ENCODE measurements at regions not wholly inside any gene's neighbourhood (a gene's known extent, or its start where the extent isn't known, plus 50 kb on each side); places are given as distances from the start of the nearest gene placed in this dataset.

DNA sequence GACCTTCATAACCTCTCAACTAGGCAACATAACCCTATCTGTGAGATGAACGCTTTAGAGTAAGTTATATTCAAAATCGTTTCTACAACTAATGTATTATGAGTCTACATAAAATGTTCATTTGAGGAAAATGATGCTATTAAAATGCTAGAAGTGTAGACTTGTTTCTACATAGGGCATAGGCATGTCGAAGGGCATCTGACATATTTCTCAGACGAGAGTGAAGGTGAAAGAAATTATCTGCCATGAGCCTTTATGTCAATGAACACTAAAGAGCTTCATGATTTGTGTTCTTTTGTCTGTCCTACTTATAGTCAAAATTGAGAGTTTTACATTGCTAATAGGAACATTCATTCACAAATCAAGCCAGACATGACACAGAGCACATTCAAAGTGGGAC is 811.8 kb downstream of the RAB28 start (continued):
- no peak for TF ChIP-seq ZNF23 (tag by site-specific recombination; IDR thresholded peaks at IDR 0.05; ENCODE audit: borderline replicate concordance)
- no peak for TF ChIP-seq ZNF37A (tag by site-specific recombination; IDR thresholded peaks at IDR 0.05)

- ChIA-PET POLR2A (no interaction called here), CTCF (no interaction called here)
- Histone ChIP-seq H3K4me3 (ENCODE audit: low read depth, low read length) (no peak overlapping the region), H3K9me3 (ENCODE audit: control insufficient read depth, insufficient read depth, low read depth, low read length) (no peaks in the 10 kb centered on the region), H3K27ac (ENCODE audit: extremely low read depth, low read depth, low read length) (no peak overlapping the region), H3K4me1 (ENCODE audit: control insufficient read depth, insufficient read depth, low read length) (no peaks in the 10 kb centered on the region), H3K36me3 (ENCODE audit: control insufficient read depth in 2 of 2, insufficient read depth in 1 of 2, low read length in 2 of 2) (no peaks in the 10 kb centered on the region)
- TF ChIP-seq YY1 (tag by site-specific recombination; IDR thresholded peaks at IDR 0.05) (no peak), ZNF623 (tag by site-specific recombination; IDR thresholded peaks at IDR 0.05) (no peak), ZNF555 (tag by site-specific recombination; conservative IDR thresholded peaks at IDR 0.05) (no peak), ZNF707 (tag by site-specific recombination; IDR thresholded peaks at IDR 0.05) (no peak), ZNF169 (tag by site-specific recombination; IDR thresholded peaks at IDR 0.05) (no peak), ZNF768 (tag by site-specific recombination; IDR thresholded peaks at IDR 0.05) (no peak), ZNF600 (tag by site-specific recombination; IDR thresholded peaks at IDR 0.05) (no peak), ZNF155 (tag by site-specific recombination; IDR thresholded peaks at IDR 0.05) (no peak), ZNF202 (tag by site-specific recombination; IDR thresholded peaks at IDR 0.05; ENCODE audit: borderline replicate concordance) (no peak), KLF8 (tag by site-specific recombination; IDR thresholded peaks at IDR 0.05) (no peak), ZSCAN23 (tag by site-specific recombination; IDR thresholded peaks at IDR 0.05) (no peak)
- TF ChIP-seq, protein P1, sequence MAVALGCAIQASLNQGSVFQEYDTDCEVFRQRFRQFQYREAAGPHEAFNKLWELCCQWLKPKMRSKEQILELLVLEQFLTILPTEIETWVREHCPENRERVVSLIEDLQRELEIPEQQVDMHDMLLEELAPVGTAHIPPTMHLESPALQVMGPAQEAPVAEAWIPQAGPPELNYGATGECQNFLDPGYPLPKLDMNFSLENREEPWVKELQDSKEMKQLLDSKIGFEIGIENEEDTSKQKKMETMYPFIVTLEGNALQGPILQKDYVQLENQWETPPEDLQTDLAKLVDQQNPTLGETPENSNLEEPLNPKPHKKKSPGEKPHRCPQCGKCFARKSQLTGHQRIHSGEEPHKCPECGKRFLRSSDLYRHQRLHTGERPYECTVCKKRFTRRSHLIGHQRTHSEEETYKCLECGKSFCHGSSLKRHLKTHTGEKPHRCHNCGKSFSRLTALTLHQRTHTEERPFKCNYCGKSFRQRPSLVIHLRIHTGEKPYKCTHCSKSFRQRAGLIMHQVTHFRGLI (tag by site-specific recombination; IDR thresholded peaks at IDR 0.05): no peak
These were observed 826.0 kb downstream of the RAB28 start for GRCh38 chr4:12658146-12658545.

- Histone ChIP-seq H3K4me3 (ENCODE audit: low read depth, low read length) (no peak overlapping the region), H3K27ac (ENCODE audit: extremely low read depth, low read depth, low read length) (no peak overlapping the region), H3K36me3 (ENCODE audit: control insufficient read depth in 2 of 2, insufficient read depth in 1 of 2, low read length in 2 of 2) (no peaks in the 10 kb centered on the region), H3K9me3 (ENCODE audit: control insufficient read depth, insufficient read depth, low read depth, low read length) (no peaks in the 10 kb centered on the region), H3K4me1 (ENCODE audit: control insufficient read depth, insufficient read depth, low read length) (no peaks in the 10 kb centered on the region)
- ChIA-PET POLR2A (no interaction called here), CTCF (no interaction called here)
- TF ChIP-seq YY1 (tag by site-specific recombination; IDR thresholded peaks at IDR 0.05): no peak
These were observed 832.3 kb downstream of the RAB28 start for GRCh38 chr4:12651876-12652275.

DNA sequence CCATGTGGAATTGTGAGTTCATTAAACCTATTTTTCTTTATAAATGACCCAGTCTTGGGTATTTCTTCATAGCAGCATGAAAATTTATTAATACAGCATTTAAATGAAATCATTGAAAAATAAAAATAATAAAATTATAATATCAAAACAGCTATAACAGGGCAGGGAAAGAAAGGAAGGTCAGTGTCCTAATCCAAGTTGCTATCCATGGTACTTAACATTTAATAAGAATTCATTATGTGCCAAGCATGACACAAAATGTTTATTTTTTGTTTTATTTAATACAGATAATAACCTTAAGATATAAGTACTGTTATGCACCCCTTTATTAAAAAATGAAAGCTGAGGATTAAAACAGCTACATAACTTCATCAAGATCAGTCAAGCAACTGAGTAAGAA is 838.4 kb downstream of the RAB28 start:
- H3K4me1 ChIP-seq (ENCODE audit: control insufficient read depth, insufficient read depth, low read length): no peaks in the 10 kb centered on the region
- H3K4me3 ChIP-seq (ENCODE audit: low read depth, low read length): no peak overlapping the region
- ChIA-PET POLR2A (no interaction called here), CTCF (no interaction called here)
- peak; percentile 46; the same call in 1 of the 2 replicates for TF ChIP-seq REST (tag by site-specific recombination; IDR thresholded peaks at IDR 0.05)
- no peak for TF ChIP-seq ZNF624 (tag by site-specific recombination; IDR thresholded peaks at IDR 0.05)
- H3K27ac ChIP-seq (ENCODE audit: extremely low read depth, low read depth, low read length): no peak overlapping the region
- no peaks in the 10 kb centered on the region for H3K9me3 ChIP-seq (ENCODE audit: control insufficient read depth, insufficient read depth, low read depth, low read length)
- H3K36me3 ChIP-seq (ENCODE audit: control insufficient read depth in 2 of 2, insufficient read depth in 1 of 2, low read length in 2 of 2): no peaks in the 10 kb centered on the region
